GM10248 (cell line): ENCODE measurements at regions not wholly inside any gene's neighbourhood (a gene's known extent, or its start where the extent isn't known, plus 50 kb on each side); places are given as distances from the start of the nearest gene placed in this dataset.

Source experiments
- CTCF ChIA-PET: fragments of 300-600 bp; sonication (Branson Sonifier 250); formaldehyde crosslinking; extraction: SDS; loops from one replicate; lab custom pipeline; 2021; ENCODE audit warnings: antibody characterized with exemption; lab: Yijun Ruan, JAX
- POLR2A ChIA-PET: fragments of 350-650 bp; sonication (Branson Sonifier 250); formaldehyde crosslinking; extraction: SDS; loops from one replicate; lab custom pipeline; 2020; ENCODE audit warnings: antibody characterized with exemption; lab: Yijun Ruan, JAX
- DNase-seq: peaks from one replicate; pipeline ENCODE4 v3.0.0; 2012; ENCODE audit errors: extremely low spot score
- CTCF ChIP-seq: IDR thresholded peaks from 2 replicates; pipeline ENCODE4 v1.5.1; 2012; ENCODE audit warnings: mild to moderate bottlenecking, low read depth; ENCODE audit errors: extremely low read depth, missing control alignments, control extremely low read depth

- ChIA-PET POLR2A (no interaction called here), CTCF (interaction anchor here (1.3 kb wide), 1 partner anchor 9 kb away, joined by 3 read pairs; no protein-coding TSS in a partner anchor)
- TF ChIP-seq CTCF: no peak
- DNase-seq: no peak
These were observed 217.3 kb upstream of the GK2 start for GRCh38 chr4:79625361-79625760.

- POLR2A ChIA-PET: no interaction called here
- no peak for TF ChIP-seq CTCF
- CTCF ChIA-PET: interaction anchor here (0.9 to 1.0 kb wide), 2 partner anchors 11 to 13 kb away, joined by 3 read pairs; no protein-coding TSS in a partner anchor
- no peak for DNase-seq
These were observed 215.2 kb upstream of the GK2 start for GRCh38 chr4:79623021-79623870.

- POLR2A ChIA-PET: no interaction called here
- CTCF ChIA-PET: interaction anchor here (0.9 to 1.5 kb wide), 2 partner anchors 13 to 16 kb away, joined by 3 to 6 read pairs; no protein-coding TSS in a partner anchor
- no peak for DNase-seq
- TF ChIP-seq CTCF: no peak
These were observed 213.0 kb upstream of the GK2 start for GRCh38 chr4:79621061-79621460.

- POLR2A ChIA-PET: no interaction called here
- TF ChIP-seq CTCF: no peak
- DNase-seq: no peak
- CTCF ChIA-PET: interaction anchor here (1.5 kb wide), 1 partner anchor 16 kb away, joined by 6 read pairs; no protein-coding TSS in a partner anchor
These were observed 212.6 kb upstream of the GK2 start for GRCh38 chr4:79620617-79621016.

- CTCF ChIA-PET: no interaction called here
- POLR2A ChIA-PET: no interaction called here
- no peak for TF ChIP-seq CTCF
- no peak for DNase-seq
These were observed 205.4 kb upstream of the GK2 start for GRCh38 chr4:79613269-79613935.

GRCh38 chr4:79611026-79611425 lies 203.0 kb upstream of the GK2 start:
- DNase-seq: no peak
- no peak for TF ChIP-seq CTCF
- ChIA-PET POLR2A (no interaction called here), CTCF (no interaction called here)
